ENCODE measurements at regions not wholly inside any gene's neighbourhood (a gene's known extent, or its start where the extent isn't known, plus 50 kb on each side); places are given as distances from the start of the nearest gene placed in this dataset.

DNA sequence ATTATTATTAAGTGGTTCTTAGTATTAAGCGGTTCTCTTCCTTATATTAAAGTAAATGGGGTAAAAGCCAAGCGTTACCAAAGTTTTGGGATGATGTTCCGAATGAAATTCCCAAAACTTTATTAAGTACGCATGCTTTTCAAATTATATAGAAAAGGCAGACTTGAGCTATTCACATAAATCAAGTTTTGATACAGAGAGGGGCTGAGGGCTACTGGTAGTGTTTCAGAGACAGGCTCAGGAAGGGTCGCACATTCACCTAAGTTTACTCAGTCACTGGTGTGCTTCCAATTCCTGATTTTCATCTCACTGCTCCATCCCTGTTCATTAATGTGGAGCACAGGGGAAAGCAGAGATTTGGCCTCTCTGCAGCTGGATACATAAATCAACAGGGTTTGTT is 652.2 kb downstream of the QKI start:
- H3K4me1 ChIP-seq (ENCODE audit: insufficient read depth, low read length), result peaks cover 12% of the 10 kb centered on the region
- FAIRE-seq (no peak), DNase-seq (ENCODE audit: low read depth) (no peak)
- H3K9me3 ChIP-seq (ENCODE audit: insufficient read depth, low read depth, low read length), result no peaks in the 10 kb centered on the region
- no peak overlapping the region for H2AFZ ChIP-seq (ENCODE audit: low read depth, low read length)
- H3K4me3 Mint-ChIP-seq (ENCODE audit: unreplicated experiment), result no peak overlapping the region
- no peaks in the 10 kb centered on the region for H4K20me1 ChIP-seq (ENCODE audit: insufficient read depth, low read length)
- H3K36me3 ChIP-seq (ENCODE audit: insufficient read depth, low read length), result no peaks in the 10 kb centered on the region
- no peaks in the 10 kb centered on the region for H3K27me3 ChIP-seq (ENCODE audit: insufficient read depth, low read length)
- no peak overlapping the region for H3K4me2 ChIP-seq (ENCODE audit: low read length)
- H3K27ac Mint-ChIP-seq (ENCODE audit: unreplicated experiment), result no peak overlapping the region
- H3K27me3 Mint-ChIP-seq (ENCODE audit: low read depth, unreplicated experiment), result no peaks in the 10 kb centered on the region
- H3K4me3 ChIP-seq (ENCODE audit: insufficient read depth, low read depth, low read length), result no peak overlapping the region
- peaks cover 3% of the 10 kb centered on the region for H3K9me3 Mint-ChIP-seq (ENCODE audit: unreplicated experiment)
- H3K9ac ChIP-seq (ENCODE audit: low read length), result no peak overlapping the region
- no peak for TF ChIP-seq EZH2 (IDR thresholded peaks at IDR 0.05; ENCODE audit: insufficient read depth, low read length)
- TF ChIP-seq, protein P1, sequence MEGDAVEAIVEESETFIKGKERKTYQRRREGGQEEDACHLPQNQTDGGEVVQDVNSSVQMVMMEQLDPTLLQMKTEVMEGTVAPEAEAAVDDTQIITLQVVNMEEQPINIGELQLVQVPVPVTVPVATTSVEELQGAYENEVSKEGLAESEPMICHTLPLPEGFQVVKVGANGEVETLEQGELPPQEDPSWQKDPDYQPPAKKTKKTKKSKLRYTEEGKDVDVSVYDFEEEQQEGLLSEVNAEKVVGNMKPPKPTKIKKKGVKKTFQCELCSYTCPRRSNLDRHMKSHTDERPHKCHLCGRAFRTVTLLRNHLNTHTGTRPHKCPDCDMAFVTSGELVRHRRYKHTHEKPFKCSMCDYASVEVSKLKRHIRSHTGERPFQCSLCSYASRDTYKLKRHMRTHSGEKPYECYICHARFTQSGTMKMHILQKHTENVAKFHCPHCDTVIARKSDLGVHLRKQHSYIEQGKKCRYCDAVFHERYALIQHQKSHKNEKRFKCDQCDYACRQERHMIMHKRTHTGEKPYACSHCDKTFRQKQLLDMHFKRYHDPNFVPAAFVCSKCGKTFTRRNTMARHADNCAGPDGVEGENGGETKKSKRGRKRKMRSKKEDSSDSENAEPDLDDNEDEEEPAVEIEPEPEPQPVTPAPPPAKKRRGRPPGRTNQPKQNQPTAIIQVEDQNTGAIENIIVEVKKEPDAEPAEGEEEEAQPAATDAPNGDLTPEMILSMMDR (IDR thresholded peaks at IDR 0.05; ENCODE audit: insufficient read depth, low read depth, low read length), result no peak
- H3K4me1 Mint-ChIP-seq (ENCODE audit: low read depth, unreplicated experiment), result peaks cover 8% of the 10 kb centered on the region
- no peak overlapping the region for H3K27ac ChIP-seq (ENCODE audit: low read depth, low read length)
- no peaks in the 10 kb centered on the region for H3K79me2 ChIP-seq (ENCODE audit: insufficient read depth, low read length)
- no peaks in the 10 kb centered on the region for H3K36me3 Mint-ChIP-seq (ENCODE audit: low read depth, unreplicated experiment)

DNA sequence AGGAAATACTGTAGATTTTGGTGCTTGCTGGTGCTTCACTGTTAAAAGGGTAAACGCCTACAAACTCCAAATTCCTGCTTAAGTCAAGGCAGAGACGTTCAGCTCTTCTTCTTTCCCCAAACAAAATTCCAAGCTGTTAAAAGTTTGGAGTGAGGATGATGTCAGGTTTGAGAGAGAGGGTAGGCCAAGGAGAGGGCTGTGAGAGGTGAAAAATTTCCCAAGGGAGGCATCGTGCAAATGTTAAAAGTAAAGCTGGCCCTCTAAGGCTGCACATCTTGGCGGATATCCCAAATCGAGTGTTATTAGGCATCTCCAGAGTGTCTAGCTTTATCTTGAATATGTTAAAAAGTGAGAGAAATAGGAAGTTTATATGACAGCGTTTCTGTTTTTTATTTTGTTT is 651.8 kb downstream of the QKI start:
- Mint-ChIP-seq H3K9me3 (ENCODE audit: unreplicated experiment) (peaks cover 3% of the 10 kb centered on the region), H3K4me1 (ENCODE audit: low read depth, unreplicated experiment) (peaks cover 8% of the 10 kb centered on the region), H3K4me3 (ENCODE audit: unreplicated experiment) (no peak overlapping the region), H3K27ac (ENCODE audit: unreplicated experiment) (no peak overlapping the region), H3K27me3 (ENCODE audit: low read depth, unreplicated experiment) (no peaks in the 10 kb centered on the region), H3K36me3 (ENCODE audit: low read depth, unreplicated experiment) (no peaks in the 10 kb centered on the region)
- H3K4me3 ChIP-seq (ENCODE audit: insufficient read depth, low read depth, low read length), result no peak overlapping the region
- H3K27ac ChIP-seq (ENCODE audit: low read depth, low read length), result no peak overlapping the region
- H3K79me2 ChIP-seq (ENCODE audit: insufficient read depth, low read length), result no peaks in the 10 kb centered on the region
- no peak for DNase-seq (ENCODE audit: low read depth)
- no peaks in the 10 kb centered on the region for H3K9me3 ChIP-seq (ENCODE audit: insufficient read depth, low read depth, low read length)
- H3K36me3 ChIP-seq (ENCODE audit: insufficient read depth, low read length), result no peaks in the 10 kb centered on the region
- no peak overlapping the region for H2AFZ ChIP-seq (ENCODE audit: low read depth, low read length)
- no peak overlapping the region for H3K9ac ChIP-seq (ENCODE audit: low read length)
- no peak overlapping the region for H3K4me2 ChIP-seq (ENCODE audit: low read length)
- TF ChIP-seq, protein P1 (IDR thresholded peaks at IDR 0.05; ENCODE audit: insufficient read depth, low read depth, low read length), result no peak
- TF ChIP-seq EZH2 (IDR thresholded peaks at IDR 0.05; ENCODE audit: insufficient read depth, low read length), result no peak
- FAIRE-seq, result no peak
- H3K4me1 ChIP-seq (ENCODE audit: insufficient read depth, low read length), result peaks cover 12% of the 10 kb centered on the region
- H3K27me3 ChIP-seq (ENCODE audit: insufficient read depth, low read length), result no peaks in the 10 kb centered on the region
- no peaks in the 10 kb centered on the region for H4K20me1 ChIP-seq (ENCODE audit: insufficient read depth, low read length)

DNA sequence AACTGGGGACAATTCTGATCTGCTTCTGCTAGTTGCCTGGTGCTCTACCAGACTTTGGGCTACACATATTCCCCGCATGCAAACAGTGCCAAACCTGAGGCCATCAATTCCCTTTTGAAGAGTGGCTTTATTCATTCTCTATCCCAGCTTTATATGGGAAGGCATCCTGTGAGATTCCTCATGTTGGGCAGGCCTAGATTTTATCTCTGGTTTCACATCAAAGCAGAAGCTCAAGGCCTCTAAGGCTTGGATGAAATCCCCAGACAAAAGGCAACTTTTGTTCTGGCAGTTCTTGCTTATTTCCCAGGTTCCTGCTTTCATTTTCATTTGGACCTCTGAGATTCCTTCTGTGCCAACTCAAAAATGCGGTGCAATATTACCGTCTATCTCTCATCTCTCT is 648.8 kb downstream of the QKI start:
- Histone ChIP-seq H3K4me3 (ENCODE audit: insufficient read depth, low read depth, low read length) (no peak overlapping the region), H3K27ac (ENCODE audit: low read depth, low read length) (no peak overlapping the region), H3K4me1 (ENCODE audit: insufficient read depth, low read length) (peaks cover 1% of the 10 kb centered on the region), H4K20me1 (ENCODE audit: insufficient read depth, low read length) (no peaks in the 10 kb centered on the region), H3K9me3 (ENCODE audit: insufficient read depth, low read depth, low read length) (no peaks in the 10 kb centered on the region), H3K79me2 (ENCODE audit: insufficient read depth, low read length) (no peaks in the 10 kb centered on the region), H3K27me3 (ENCODE audit: insufficient read depth, low read length) (no peaks in the 10 kb centered on the region), H3K4me2 (ENCODE audit: low read length) (no peak overlapping the region), H2AFZ (ENCODE audit: low read depth, low read length) (no peak overlapping the region), H3K9ac (ENCODE audit: low read length) (no peak overlapping the region), H3K36me3 (ENCODE audit: insufficient read depth, low read length) (no peaks in the 10 kb centered on the region)
- Mint-ChIP-seq H3K9me3 (ENCODE audit: unreplicated experiment) (peaks cover 3% of the 10 kb centered on the region), H3K4me3 (ENCODE audit: unreplicated experiment) (no peak overlapping the region), H3K27ac (ENCODE audit: unreplicated experiment) (no peak overlapping the region), H3K36me3 (ENCODE audit: low read depth, unreplicated experiment) (no peaks in the 10 kb centered on the region), H3K4me1 (ENCODE audit: low read depth, unreplicated experiment) (no peaks in the 10 kb centered on the region), H3K27me3 (ENCODE audit: low read depth, unreplicated experiment) (no peaks in the 10 kb centered on the region)
- no peak for FAIRE-seq
- no peak for DNase-seq (ENCODE audit: low read depth)
- no peak for TF ChIP-seq EZH2 (IDR thresholded peaks at IDR 0.05; ENCODE audit: insufficient read depth, low read length)
- TF ChIP-seq, protein P1 (IDR thresholded peaks at IDR 0.05; ENCODE audit: insufficient read depth, low read depth, low read length), result no peak
